Endothelial cell of umbilical vein (primary cell): ENCODE measurements at regions not wholly inside any gene's neighbourhood (a gene's known extent, or its start where the extent isn't known, plus 50 kb on each side); places are given as distances from the start of the nearest gene placed in this dataset.

Source experiments
- BruUV-seq: library from RNA; stranded (reverse); fragments of 400-500 nt; replicated peaks from 2 replicates; lab custom pipeline; 2021; lab: Mats Ljungman, UMichigan
- CTCF ChIA-PET: fragments of 300-600, 350-600 bp; sonication (Branson Sonifier 250); formaldehyde crosslinking; loops from one replicate; lab custom pipeline; 2021; ENCODE audit warnings: antibody characterized with exemption, inconsistent platforms; lab: Charles Lee
- POLR2A ChIA-PET: fragments of 300-600, 350-600 bp; sonication (Branson Sonifier 250); formaldehyde crosslinking; loops from one replicate; lab custom pipeline; 2021; ENCODE audit warnings: antibody characterized with exemption, inconsistent platforms; lab: Charles Lee
- DNase-seq: peaks from one replicate; pipeline ENCODE4 v3.0.0-alpha.2; 2011; ENCODE audit warnings: low read depth, low spot score
- FAIRE-seq: peaks from 2 replicates; lab custom pipeline; 2011; peaks lifted over from hg19 to GRCh38; lab: Jason Lieb, UNC
- H2AFZ ChIP-seq: 2 replicates; pipeline ENCODE4 v1.6.0; 2012; ENCODE audit warnings: low read depth, low read length, control low read depth, inconsistent platforms
- H3K27ac ChIP-seq: 2 replicates; pipeline ENCODE4 v1.5.1; 2011; ENCODE audit warnings: low read depth, mild to moderate bottlenecking, control low read depth, low read length, moderate library complexity; ENCODE audit not compliant: insufficient read depth
- H3K27me3 ChIP-seq, 2 experiments: 2 replicates each; pipeline versions ENCODE4 v1.6.0 to v1.6.1; 2011; ENCODE audit warnings: low read length in 2 of 2, mixed read lengths in 1 of 2; ENCODE audit not compliant: control insufficient read depth in 2 of 2, insufficient read depth in 2 of 2
- H3K36me3 ChIP-seq, 2 experiments: 2 replicates in 1 of 2; 3 replicates in 1 of 2; pipeline ENCODE4 v1.5.1; 2011; ENCODE audit warnings: low read length in 2 of 2, mild to moderate bottlenecking in 1 of 2, moderate library complexity in 1 of 2; ENCODE audit not compliant: control insufficient read depth in 2 of 2, insufficient read depth in 2 of 2; ENCODE audit errors: extremely low read depth in 1 of 2
- H3K4me1 ChIP-seq: 3 replicates; pipeline ENCODE4 v1.5.1; 2011; ENCODE audit warnings: mild to moderate bottlenecking, low read length; ENCODE audit not compliant: control insufficient read depth, insufficient read depth; ENCODE audit errors: extremely low read depth
- H3K4me2 ChIP-seq: 2 replicates; pipeline ENCODE4 v1.6.1; 2011; ENCODE audit warnings: low read length, control low read depth, mixed read lengths; ENCODE audit not compliant: insufficient read depth
- H3K4me3 ChIP-seq, 3 experiments: fragments of 200-600 bp in 1 of 3; sonication (generic), shearing (Covaris generic) in 1 of 3; replicated peaks in 1 of 3; 2 replicates each; pipeline ENCODE4 v1.5.1; 2011 to 2016; ENCODE audit warnings: control low read depth in 3 of 3, low read length in 3 of 3, mild to moderate bottlenecking in 2 of 3, inconsistent platforms in 1 of 3, low read depth in 1 of 3, moderate library complexity in 1 of 3; ENCODE audit not compliant: insufficient read depth in 1 of 3
- H3K79me2 ChIP-seq: 2 replicates; pipeline ENCODE4 v1.6.0; 2012; ENCODE audit warnings: low read length, inconsistent platforms; ENCODE audit not compliant: control insufficient read depth, insufficient read depth
- H3K9ac ChIP-seq: replicated peaks from 2 replicates; pipeline ENCODE3; 2011; ENCODE audit warnings: low read length, control low read depth; ENCODE audit not compliant: insufficient read depth; ENCODE audit errors: extremely low read depth
- H3K9me1 ChIP-seq: replicated peaks from 3 replicates; pipeline ENCODE4 v1.6.0; 2011; ENCODE audit warnings: mild to moderate bottlenecking, low read length; ENCODE audit not compliant: control insufficient read depth, insufficient read depth; ENCODE audit errors: extremely low read depth
- H3K9me3 ChIP-seq: replicated peaks from 2 replicates; pipeline ENCODE4 v1.5.1; 2012; ENCODE audit warnings: low read length, inconsistent platforms; ENCODE audit not compliant: control insufficient read depth, insufficient read depth
- H4K20me1 ChIP-seq: replicated peaks from 2 replicates; pipeline ENCODE3; 2011; ENCODE audit warnings: mild to moderate bottlenecking, low read length; ENCODE audit not compliant: control insufficient read depth, insufficient read depth; ENCODE audit errors: extremely low read depth
- EZH2 ChIP-seq: IDR thresholded peaks from 2 replicates; pipeline ENCODE4 v1.6.1; 2012; ENCODE audit warnings: borderline replicate concordance, low read depth, mild to moderate bottlenecking, moderate library complexity, low read length, inconsistent platforms; ENCODE audit not compliant: severe bottlenecking
- FOS ChIP-seq: IDR thresholded peaks from 2 replicates; pipeline ENCODE4 v1.6.1; 2011; ENCODE audit warnings: mild to moderate bottlenecking, low read length, moderate library complexity, borderline replicate concordance; ENCODE audit not compliant: insufficient read depth
- GATA2 ChIP-seq: IDR thresholded peaks from 2 replicates; pipeline ENCODE4 v1.7.0; 2011; ENCODE audit warnings: low read depth, mild to moderate bottlenecking, moderate library complexity, mixed read lengths, low read length; ENCODE audit not compliant: insufficient read length, insufficient read depth
- JUN ChIP-seq: IDR thresholded peaks from 2 replicates; pipeline ENCODE4 v1.6.1; 2011; ENCODE audit warnings: borderline replicate concordance, low read depth; ENCODE audit not compliant: insufficient read length, insufficient read depth
- MYC ChIP-seq: IDR thresholded peaks from one replicate; pipeline ENCODE4 v1.6.1; 2011; ENCODE audit warnings: mild to moderate bottlenecking, low read depth, low read length
- POLR2A ChIP-seq: IDR thresholded peaks from 2 replicates; pipeline ENCODE4 v1.6.1; 2012; ENCODE audit warnings: low read depth, mild to moderate bottlenecking, control low read depth, low read length
- POLR2AphosphoS5 ChIP-seq: IDR thresholded peaks from 2 replicates; pipeline ENCODE4 v1.6.1; 2012; ENCODE audit warnings: low read depth, mild to moderate bottlenecking, control low read depth, low read length, moderate library complexity; ENCODE audit not compliant: insufficient read depth
- dilution Hi-C: fragments of 300-500 bp; cut with MboI; formaldehyde crosslinking; loops from one replicate; pipeline ENCODE4 v1.15.0; 2019; ENCODE audit warnings: low sequenced_read_pairs; ENCODE audit not compliant: extremely low pct_ligation_motif_present
- intact Hi-C: fragments of 100-400 bp; cut with micrococcal nuclease; formaldehyde crosslinking; loops from one replicate; pipeline ENCODE4 v1.10.0; 2022
- TF ChIP-seq, protein P1 (sequence below), 2 donors: IDR thresholded peaks; 1 replicate in 1 of 2; 2 replicates in 1 of 2; pipeline ENCODE4 v1.5.1; 2011; ENCODE audit warnings: low read length in 2 of 2, mild to moderate bottlenecking in 2 of 2, moderate library complexity in 2 of 2, control low read depth in 1 of 2, inconsistent platforms in 1 of 2, low read depth in 1 of 2; ENCODE audit not compliant: insufficient read depth in 1 of 2; ENCODE audit errors: extremely low read depth in 1 of 2
- TF ChIP-seq, protein P2 (sequence below): IDR thresholded peaks from 2 replicates; pipeline ENCODE4 v1.6.1; 2011; ENCODE audit not compliant: insufficient read depth, insufficient read length

DNA sequence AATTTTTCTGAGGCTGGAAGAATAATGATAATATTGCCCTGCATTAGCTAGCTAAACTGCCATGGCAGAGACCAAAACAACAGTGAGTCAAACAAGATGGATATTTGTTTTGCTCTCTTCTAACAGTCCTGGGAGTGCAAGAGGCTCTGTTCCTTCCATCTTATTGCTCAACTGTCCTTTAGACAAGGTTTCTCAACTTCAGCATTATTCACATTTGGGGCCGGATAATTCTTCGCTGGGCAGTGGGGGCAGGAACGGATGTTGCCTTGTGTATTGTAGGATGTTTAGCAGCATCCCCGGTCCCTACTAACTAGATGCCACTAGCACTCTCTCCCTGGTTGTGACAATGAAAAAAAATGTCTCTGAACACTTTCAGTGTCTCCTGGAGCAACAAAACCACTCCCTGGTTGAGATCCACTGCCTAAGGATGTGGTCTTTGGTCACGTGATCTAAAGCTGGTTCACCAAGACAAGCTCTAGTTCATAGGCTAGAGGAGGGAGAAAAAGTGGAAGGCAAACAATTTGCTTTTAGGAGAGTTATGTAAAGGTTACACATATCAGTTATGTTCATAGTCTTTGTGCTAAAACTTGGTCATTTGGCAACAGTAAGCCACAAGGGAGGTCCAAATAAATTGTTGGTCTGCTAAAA lies 144.4 kb downstream of the PCTP start:
- Histone ChIP-seq H3K4me2 (no peak overlapping the region), H3K4me1 (no peaks in the 10 kb centered on the region), H3K4me3 (no peak overlapping the region), H3K36me3 (no peaks in the 10 kb centered on the region), H3K79me2 (no peaks in the 10 kb centered on the region), H3K9ac (no peak overlapping the region), H4K20me1 (no peaks in the 10 kb centered on the region), H3K9me3 (no peaks in the 10 kb centered on the region), H3K27ac (no peak overlapping the region), H2AFZ (no peak overlapping the region), H3K9me1 (no peaks in the 10 kb centered on the region), H3K27me3 (no peaks in the 10 kb centered on the region)
- intact Hi-C loops (no loop called here), dilution Hi-C loops (no loop called here)
- TF ChIP-seq POLR2AphosphoS5: no peak
- TF ChIP-seq, protein P1, sequence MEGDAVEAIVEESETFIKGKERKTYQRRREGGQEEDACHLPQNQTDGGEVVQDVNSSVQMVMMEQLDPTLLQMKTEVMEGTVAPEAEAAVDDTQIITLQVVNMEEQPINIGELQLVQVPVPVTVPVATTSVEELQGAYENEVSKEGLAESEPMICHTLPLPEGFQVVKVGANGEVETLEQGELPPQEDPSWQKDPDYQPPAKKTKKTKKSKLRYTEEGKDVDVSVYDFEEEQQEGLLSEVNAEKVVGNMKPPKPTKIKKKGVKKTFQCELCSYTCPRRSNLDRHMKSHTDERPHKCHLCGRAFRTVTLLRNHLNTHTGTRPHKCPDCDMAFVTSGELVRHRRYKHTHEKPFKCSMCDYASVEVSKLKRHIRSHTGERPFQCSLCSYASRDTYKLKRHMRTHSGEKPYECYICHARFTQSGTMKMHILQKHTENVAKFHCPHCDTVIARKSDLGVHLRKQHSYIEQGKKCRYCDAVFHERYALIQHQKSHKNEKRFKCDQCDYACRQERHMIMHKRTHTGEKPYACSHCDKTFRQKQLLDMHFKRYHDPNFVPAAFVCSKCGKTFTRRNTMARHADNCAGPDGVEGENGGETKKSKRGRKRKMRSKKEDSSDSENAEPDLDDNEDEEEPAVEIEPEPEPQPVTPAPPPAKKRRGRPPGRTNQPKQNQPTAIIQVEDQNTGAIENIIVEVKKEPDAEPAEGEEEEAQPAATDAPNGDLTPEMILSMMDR (IDR thresholded peaks at IDR 0.05; ENCODE audit: extremely low read depth in 1 of 2, insufficient read depth in 1 of 2, low read depth in 1 of 2, low read length in 2 of 2): no peak
- TF ChIP-seq, protein P2, sequence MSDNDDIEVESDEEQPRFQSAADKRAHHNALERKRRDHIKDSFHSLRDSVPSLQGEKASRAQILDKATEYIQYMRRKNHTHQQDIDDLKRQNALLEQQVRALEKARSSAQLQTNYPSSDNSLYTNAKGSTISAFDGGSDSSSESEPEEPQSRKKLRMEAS: no peak
- no TSS peak for BruUV-seq
- ChIA-PET POLR2A (no interaction called here), CTCF (no interaction called here)
- FAIRE-seq (no peak), DNase-seq (no peak)

DNA sequence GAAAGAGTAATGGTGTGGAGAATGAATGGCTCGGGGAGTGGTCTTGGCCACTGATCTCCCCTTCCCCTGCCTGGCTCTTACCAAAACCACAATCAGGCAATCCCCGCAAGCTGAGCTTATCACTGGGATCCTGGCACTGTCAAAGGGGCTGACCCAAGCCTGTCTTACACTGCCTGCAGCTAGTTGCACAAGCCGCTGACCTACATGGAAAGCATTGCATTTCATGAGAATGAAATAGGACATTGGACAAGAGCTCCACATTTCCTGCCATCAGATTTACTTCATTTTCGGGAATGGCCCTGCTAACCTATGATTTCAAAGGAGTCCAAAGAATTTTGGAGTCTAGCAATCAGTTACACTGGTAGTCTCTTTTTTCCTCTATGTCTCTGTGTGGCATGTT lies 146.4 kb downstream of the PCTP start:
- Histone ChIP-seq H3K27ac (no peak overlapping the region), H4K20me1 (no peaks in the 10 kb centered on the region), H3K4me2 (no peak overlapping the region), H3K79me2 (no peaks in the 10 kb centered on the region), H3K9ac (no peak overlapping the region), H3K9me1 (no peaks in the 10 kb centered on the region), H3K9me3 (no peaks in the 10 kb centered on the region), H3K36me3 (no peaks in the 10 kb centered on the region), H2AFZ (no peak overlapping the region), H3K27me3 (no peaks in the 10 kb centered on the region), H3K4me1 (no peaks in the 10 kb centered on the region), H3K4me3 (no peak overlapping the region)
- DNase-seq: no peak
- ChIA-PET POLR2A (no interaction called here), CTCF (no interaction called here)
- FAIRE-seq: no peak
- no TSS peak for BruUV-seq
- dilution Hi-C loops (no loop called here), intact Hi-C loops (no loop called here)
- TF ChIP-seq POLR2A (no peak), MYC (no peak), JUN (no peak), GATA2 (no peak), EZH2 (no peak), FOS (no peak), POLR2AphosphoS5 (no peak)
- TF ChIP-seq, protein P2: no peak
- TF ChIP-seq, protein P1 (IDR thresholded peaks at IDR 0.05; ENCODE audit: extremely low read depth in 1 of 2, insufficient read depth in 1 of 2, low read depth in 1 of 2, low read length in 2 of 2): no peak
